GM10248 (cell line): ENCODE measurements at regions not wholly inside any gene's neighbourhood (a gene's known extent, or its start where the extent isn't known, plus 50 kb on each side); places are given as distances from the start of the nearest gene placed in this dataset.

Experiments
- CTCF ChIA-PET: fragments of 300-600 bp; sonication (Branson Sonifier 250); formaldehyde crosslinking; extraction: SDS; loops from one replicate; lab custom pipeline; 2021; ENCODE audit warnings: antibody characterized with exemption; lab: Yijun Ruan, JAX
- POLR2A ChIA-PET: fragments of 350-650 bp; sonication (Branson Sonifier 250); formaldehyde crosslinking; extraction: SDS; loops from one replicate; lab custom pipeline; 2020; ENCODE audit warnings: antibody characterized with exemption; lab: Yijun Ruan, JAX
- DNase-seq: peaks from one replicate; pipeline ENCODE4 v3.0.0; 2012; ENCODE audit errors: extremely low spot score
- TF ChIP-seq, protein P1 (sequence below): IDR thresholded peaks from 2 replicates; pipeline ENCODE4 v1.5.1; 2012; ENCODE audit warnings: mild to moderate bottlenecking, low read depth; ENCODE audit errors: extremely low read depth, missing control alignments, control extremely low read depth

GRCh38 chr21:35265170-35265877 lies 216.2 kb upstream of the RUNX1 start:
- POLR2A ChIA-PET = no interaction called here
- no peak for DNase-seq
- TF ChIP-seq, protein P1, sequence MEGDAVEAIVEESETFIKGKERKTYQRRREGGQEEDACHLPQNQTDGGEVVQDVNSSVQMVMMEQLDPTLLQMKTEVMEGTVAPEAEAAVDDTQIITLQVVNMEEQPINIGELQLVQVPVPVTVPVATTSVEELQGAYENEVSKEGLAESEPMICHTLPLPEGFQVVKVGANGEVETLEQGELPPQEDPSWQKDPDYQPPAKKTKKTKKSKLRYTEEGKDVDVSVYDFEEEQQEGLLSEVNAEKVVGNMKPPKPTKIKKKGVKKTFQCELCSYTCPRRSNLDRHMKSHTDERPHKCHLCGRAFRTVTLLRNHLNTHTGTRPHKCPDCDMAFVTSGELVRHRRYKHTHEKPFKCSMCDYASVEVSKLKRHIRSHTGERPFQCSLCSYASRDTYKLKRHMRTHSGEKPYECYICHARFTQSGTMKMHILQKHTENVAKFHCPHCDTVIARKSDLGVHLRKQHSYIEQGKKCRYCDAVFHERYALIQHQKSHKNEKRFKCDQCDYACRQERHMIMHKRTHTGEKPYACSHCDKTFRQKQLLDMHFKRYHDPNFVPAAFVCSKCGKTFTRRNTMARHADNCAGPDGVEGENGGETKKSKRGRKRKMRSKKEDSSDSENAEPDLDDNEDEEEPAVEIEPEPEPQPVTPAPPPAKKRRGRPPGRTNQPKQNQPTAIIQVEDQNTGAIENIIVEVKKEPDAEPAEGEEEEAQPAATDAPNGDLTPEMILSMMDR = no peak
- CTCF ChIA-PET = no interaction called here

GRCh38 chr21:35259457-35259856 lies 210.4 kb upstream of the RUNX1 start:
- DNase-seq = no peak
- TF ChIP-seq, protein P1 = no peak
- ChIA-PET CTCF (no interaction called here), POLR2A (no interaction called here)

GRCh38 chr21:35258521-35258920 lies 209.4 kb upstream of the RUNX1 start:
- ChIA-PET POLR2A (no interaction called here), CTCF (no interaction called here)
- TF ChIP-seq, protein P1 = no peak
- DNase-seq = no peak

- no peak for DNase-seq
- TF ChIP-seq, protein P1 = no peak
- ChIA-PET POLR2A (no interaction called here), CTCF (no interaction called here)
Observed at GRCh38 chr21:35257413-35257812, 208.3 kb upstream of the RUNX1 start.

- CTCF ChIA-PET = interaction anchor here (1.1 kb wide), 1 partner anchor 11 kb away, joined by 3 read pairs; no protein-coding TSS in a partner anchor
- POLR2A ChIA-PET = no interaction called here
- no peak for DNase-seq
- TF ChIP-seq, protein P1 = no peak
Observed at GRCh38 chr21:35256468-35256988, 207.4 kb upstream of the RUNX1 start.

GRCh38 chr21:35254765-35255138 lies 205.7 kb upstream of the RUNX1 start:
- DNase-seq = no peak
- ChIA-PET POLR2A (no interaction called here), CTCF (no interaction called here)

More at GRCh38 chr21:35254765-35255138, 205.7 kb upstream of the RUNX1 start:
- TF ChIP-seq, protein P1 = no peak
